A549 (cell line): ENCODE measurements at regions not wholly inside any gene's neighbourhood (a gene's known extent, or its start where the extent isn't known, plus 50 kb on each side); places are given as distances from the start of the nearest gene placed in this dataset.

Experiments
- ATAC-seq, 2 experiments: fragments of 200-7000 bp in 1 of 2; fragments of >200 bp in 1 of 2; cut with Nextera tagmentation in 1 of 2; cut with Tn5 transposase in 1 of 2; 3 replicates each; pipeline versions ENCODE4 v1.8.0 to v1.9.1; 2018 to 2020; ENCODE audit warnings: mild to moderate bottlenecking in 1 of 2, moderate library complexity in 1 of 2
- CTCF ChIA-PET: fragments of 300-600 bp; sonication (Branson Sonifier 250); formaldehyde crosslinking; extraction: SDS; loops from one replicate; lab custom pipeline; 2021; ENCODE audit warnings: antibody characterized with exemption, inconsistent platforms; lab: Yijun Ruan, JAX
- POLR2A ChIA-PET: fragments of 350-600 bp; formaldehyde crosslinking; extraction: SDS; loops from one replicate; lab custom pipeline; 2021; ENCODE audit warnings: antibody characterized with exemption, inconsistent platforms; lab: Yijun Ruan, JAX
- DNase-seq, 2 experiments: peaks; one replicate each; pipeline versions ENCODE4 v3.0.0 to v3.0.0-alpha.2; 2011 to 2016; ENCODE audit warnings: low read depth in 1 of 2, low spot score in 1 of 2
- FAIRE-seq: peaks from 2 replicates; lab custom pipeline; 2011; peaks lifted over from hg19 to GRCh38; lab: Jason Lieb, UNC
- H3K27ac ChIP-seq, 2 experiments: fragments of >200 bp; sonication (Bioruptor Twin); formaldehyde crosslinking; 3 replicates each; pipeline ENCODE4 v1.5.1; 2016 to 2017
- H3K4me1 ChIP-seq: fragments of >200 bp; sonication (Bioruptor Twin); formaldehyde crosslinking; 3 replicates; pipeline ENCODE4 v1.6.1; 2016
- H3K4me2 ChIP-seq: fragments of >200 bp; sonication (Bioruptor Twin); formaldehyde crosslinking; 3 replicates; pipeline ENCODE4 v1.6.1; 2016
- H3K4me3 ChIP-seq: fragments of >200 bp; sonication (Bioruptor Twin); formaldehyde crosslinking; 3 replicates; pipeline ENCODE4 v1.5.1; 2016
- H3K9me3 ChIP-seq: fragments of >200 bp; sonication (Bioruptor Twin); formaldehyde crosslinking; 3 replicates; pipeline ENCODE4 v1.6.1; 2016
- ATOH8 ChIP-seq: fragments of 250-450 bp; sonication (Bioruptor Pico); IDR thresholded peaks from 2 replicates; pipeline ENCODE4 v1.5.0; 2020; ENCODE audit warnings: low read depth, mild to moderate bottlenecking, moderate library complexity
- BHLHE40 ChIP-seq: IDR thresholded peaks from 2 replicates; pipeline ENCODE4 v1.6.1; 2012; ENCODE audit warnings: low read depth, low read length, inconsistent platforms
- CBX2 ChIP-seq: fragments of 200-600 bp; sonication (generic); IDR thresholded peaks from 2 replicates; pipeline ENCODE4 v1.6.1; 2016; ENCODE audit warnings: low read depth, mild to moderate bottlenecking, borderline replicate concordance
- CHD2 ChIP-seq: fragments of 150-350 bp; IDR thresholded peaks from 2 replicates; pipeline ENCODE4 v1.6.1; 2014; ENCODE audit warnings: low read length; ENCODE audit not compliant: partially characterized antibody
- CHD4 ChIP-seq: fragments of 200-600 bp; sonication (generic); IDR thresholded peaks from 2 replicates; pipeline ENCODE4 v1.6.1; 2016; ENCODE audit warnings: antibody characterized with exemption, mild to moderate bottlenecking, borderline replicate concordance
- EHMT2 ChIP-seq: fragments of 200-600 bp; sonication (generic); IDR thresholded peaks from 2 replicates; pipeline ENCODE4 v1.6.1; 2016; ENCODE audit warnings: antibody characterized with exemption, low read depth, mild to moderate bottlenecking, moderate library complexity
- ESRRA ChIP-seq: fragments of 150-350 bp; IDR thresholded peaks from 2 replicates; pipeline ENCODE4 v1.6.1; 2014; ENCODE audit warnings: mild to moderate bottlenecking, low read length, borderline replicate concordance
- FOSL2 ChIP-seq, 2 experiments: fragments of 450-650 bp in 1 of 2; fragments of >200 bp in 1 of 2; sonication (Bioruptor Twin) in 1 of 2; formaldehyde crosslinking; IDR thresholded peaks; 2 replicates each; pipeline versions ENCODE4 v1.5.0 to v1.6.1; 2016 to 2020; ENCODE audit warnings: mild to moderate bottlenecking in 1 of 2, moderate library complexity in 1 of 2
- HDAC2 ChIP-seq: fragments of 200-600 bp; sonication (generic); IDR thresholded peaks from 2 replicates; pipeline ENCODE4 v1.6.1; 2016
- HES2 ChIP-seq: fragments of >200 bp; sonication (Bioruptor Twin); formaldehyde crosslinking; IDR thresholded peaks from 2 replicates; pipeline ENCODE4 v1.6.1; 2016
- HOXB13 ChIP-seq: fragments of 250-450 bp; sonication (Bioruptor Pico); IDR thresholded peaks from 2 replicates; pipeline ENCODE4 v1.5.0; 2020; ENCODE audit warnings: low read depth, mild to moderate bottlenecking, moderate library complexity
- JUN ChIP-seq, 2 experiments: fragments of >200 bp; sonication (Bioruptor Twin); formaldehyde crosslinking; IDR thresholded peaks; 2 replicates in 1 of 2; 3 replicates in 1 of 2; pipeline ENCODE4 v1.6.1; 2016 to 2017
- MAFK ChIP-seq: fragments of 450-650 bp; IDR thresholded peaks from 2 replicates; pipeline ENCODE4 v1.6.1; 2014; ENCODE audit not compliant: partially characterized antibody
- MAZ ChIP-seq: fragments of 150-350 bp; IDR thresholded peaks from 2 replicates; pipeline ENCODE4 v1.6.1; 2014; ENCODE audit warnings: antibody characterized with exemption, low read depth, low read length, borderline replicate concordance
- NR3C1 ChIP-seq: fragments of >200 bp; sonication (Bioruptor Twin); formaldehyde crosslinking; IDR thresholded peaks from 3 replicates; pipeline ENCODE4 v1.6.1; 2017
- PHF8 ChIP-seq: fragments of 200-600 bp; sonication (generic); IDR thresholded peaks from 2 replicates; pipeline ENCODE4 v1.6.1; 2016; ENCODE audit warnings: low read depth, mild to moderate bottlenecking, antibody characterized with exemption, moderate library complexity, borderline replicate concordance
- POLR2AphosphoS2 ChIP-seq: conservative IDR thresholded peaks from 2 replicates; pipeline ENCODE4 v1.6.1; 2012; ENCODE audit warnings: low read length, improper control_type of control experiment, inconsistent platforms
- RAD21 ChIP-seq, 2 experiments: fragments of >200 bp in 1 of 2; sonication (Bioruptor Twin) in 1 of 2; formaldehyde crosslinking in 1 of 2; IDR thresholded peaks in 1 of 2; conservative IDR thresholded peaks in 1 of 2; 2 replicates in 1 of 2; 3 replicates in 1 of 2; pipeline ENCODE4 v1.6.1; 2012 to 2018; ENCODE audit warnings: inconsistent platforms in 1 of 2
- RCOR1 ChIP-seq: fragments of 150-350 bp; IDR thresholded peaks from 2 replicates; pipeline ENCODE4 v1.6.1; 2014; ENCODE audit warnings: antibody characterized with exemption, low read length, low read depth
- SMC3 ChIP-seq: fragments of >200 bp; sonication (Bioruptor Twin); formaldehyde crosslinking; IDR thresholded peaks from 3 replicates; pipeline ENCODE4 v1.6.1; 2018; ENCODE audit warnings: inconsistent platforms
- SREBF2 ChIP-seq: fragments of 450-650 bp; IDR thresholded peaks from 2 replicates; pipeline ENCODE4 v1.6.1; 2014; ENCODE audit warnings: mild to moderate bottlenecking, moderate library complexity
- TFCP2L1 ChIP-seq: fragments of 250-450 bp; sonication (Bioruptor Pico); IDR thresholded peaks from 2 replicates; pipeline ENCODE4 v1.5.0; 2021; ENCODE audit warnings: mild to moderate bottlenecking
- TP53 ChIP-seq: fragments of 250-450 bp; sonication (Bioruptor Pico); IDR thresholded peaks from 2 replicates; pipeline ENCODE4 v1.5.0; 2021; ENCODE audit warnings: mild to moderate bottlenecking, moderate library complexity
- ZFP36 ChIP-seq: fragments of 450-650 bp; IDR thresholded peaks from 2 replicates; pipeline ENCODE4 v1.6.1; 2014; ENCODE audit warnings: borderline replicate concordance; ENCODE audit not compliant: partially characterized antibody
- ZNF302 ChIP-seq: fragments of 250-450 bp; sonication (Bioruptor Pico); IDR thresholded peaks from 2 replicates; pipeline ENCODE4 v1.9.0; 2021; ENCODE audit warnings: inconsistent platforms, mild to moderate bottlenecking, moderate library complexity
- ZSCAN20 ChIP-seq: fragments of 250-450 bp; sonication (Bioruptor Pico); IDR thresholded peaks from 2 replicates; pipeline ENCODE4 v1.8.0; 2022; ENCODE audit warnings: mild to moderate bottlenecking, moderate library complexity
- WGBS: methylation state at CpG from one replicate; pipeline ENCODE4 v1.1.6; 2017; ENCODE audit errors: missing lambda C conversion rate; 5-methylcytosine and 5-hydroxymethylcytosine counted together
- TF ChIP-seq, protein P1 (sequence below): fragments of 150-350 bp; IDR thresholded peaks from 2 replicates; pipeline ENCODE4 v1.6.1; 2014; ENCODE audit warnings: low read depth, mild to moderate bottlenecking, low read length
- TF ChIP-seq, protein P2 (sequence below): fragments of >200 bp; sonication (Bioruptor Twin); formaldehyde crosslinking; IDR thresholded peaks from 3 replicates; pipeline ENCODE4 v1.6.1; 2016
- TF ChIP-seq, protein P3 (sequence below): fragments of 450-650 bp; IDR thresholded peaks from 2 replicates; pipeline ENCODE4 v1.6.1; 2014; ENCODE audit warnings: antibody characterized with exemption
- TF ChIP-seq, protein P4 (sequence below): IDR thresholded peaks from 2 replicates; pipeline ENCODE4 v1.6.1; 2012; ENCODE audit warnings: low read depth, borderline replicate concordance

DNA sequence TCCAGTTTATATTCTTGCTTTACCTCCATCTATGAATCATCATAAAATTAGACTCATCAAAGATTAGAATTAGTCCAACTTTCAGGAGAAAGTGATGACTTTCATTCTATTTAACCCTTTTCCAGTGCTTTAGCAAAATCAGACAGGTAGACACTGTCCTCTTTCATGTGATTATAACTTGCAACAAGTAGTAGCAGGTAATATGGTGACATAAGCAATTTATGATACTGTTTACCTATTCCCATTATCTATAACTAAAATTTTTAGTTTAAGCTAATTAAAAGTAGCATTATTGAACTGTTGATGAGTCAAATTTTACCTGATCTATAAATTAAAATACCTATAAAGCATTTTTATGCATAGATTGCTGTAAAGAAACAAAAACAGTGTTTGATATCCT lies 351.6 kb downstream of the SEC23A start (continued):
- TF ChIP-seq ATOH8 (CRISPR knock-in tag) (no peak), RCOR1 (no peak), FOSL2 (IDR thresholded peaks at IDR 0.05) (no peak), FOSL2 (CRISPR knock-in tag; IDR thresholded peaks at IDR 0.05) (no peak), PHF8 (no peak), HES2 (no peak), CHD4 (no peak), SREBF2 (no peak)

GRCh38 chr14:38749936-38750335 lies 353.1 kb downstream of the SEC23A start:
- H3K4me3 ChIP-seq = no peak overlapping the region
- ATAC-seq (no peak), DNase-seq (no peak), FAIRE-seq (no peak)
- no peaks in the 10 kb centered on the region for H3K9me3 ChIP-seq
- 26% methylated on average over 3 of the region's 3 CpGs for WGBS
- H3K4me1 ChIP-seq = no peaks in the 10 kb centered on the region
- H3K4me2 ChIP-seq = no peak overlapping the region
- CTCF ChIA-PET = no interaction called here
- H3K27ac ChIP-seq = no peak overlapping the region
- TF ChIP-seq TFCP2L1 (CRISPR knock-in tag) (no peak), POLR2AphosphoS2 (no peak), JUN (IDR thresholded peaks at IDR 0.05) (no peak), NR3C1 (no peak), CBX2 (no peak), TP53 (CRISPR knock-in tag) (no peak), MAFK (no peak)
- TF ChIP-seq, protein P1, sequence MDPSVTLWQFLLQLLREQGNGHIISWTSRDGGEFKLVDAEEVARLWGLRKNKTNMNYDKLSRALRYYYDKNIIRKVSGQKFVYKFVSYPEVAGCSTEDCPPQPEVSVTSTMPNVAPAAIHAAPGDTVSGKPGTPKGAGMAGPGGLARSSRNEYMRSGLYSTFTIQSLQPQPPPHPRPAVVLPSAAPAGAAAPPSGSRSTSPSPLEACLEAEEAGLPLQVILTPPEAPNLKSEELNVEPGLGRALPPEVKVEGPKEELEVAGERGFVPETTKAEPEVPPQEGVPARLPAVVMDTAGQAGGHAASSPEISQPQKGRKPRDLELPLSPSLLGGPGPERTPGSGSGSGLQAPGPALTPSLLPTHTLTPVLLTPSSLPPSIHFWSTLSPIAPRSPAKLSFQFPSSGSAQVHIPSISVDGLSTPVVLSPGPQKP = no peak
- POLR2A ChIA-PET = no interaction called here

- ChIA-PET POLR2A (no interaction called here), CTCF (interaction anchor here (1.0 to 1.3 kb wide), 2 partner anchors 24 to 659 kb away, joined by 3 to 7 read pairs; no protein-coding TSS in a partner anchor)
- no peak for ATAC-seq
- 0% methylated on average over 1 of the region's 1 CpG for WGBS
- no peak for FAIRE-seq
- H3K9me3 ChIP-seq = no peaks in the 10 kb centered on the region
- no peak overlapping the region for H3K4me2 ChIP-seq
- H3K4me1 ChIP-seq = no peaks in the 10 kb centered on the region
- DNase-seq = no peak
- no peak for TF ChIP-seq EHMT2
- no peak for TF ChIP-seq HDAC2
- TF ChIP-seq SREBF2 = no peak
- TF ChIP-seq CBX2 = no peak
- no peak for TF ChIP-seq HES2
- TF ChIP-seq ZNF302 (CRISPR knock-in tag) = no peak
- no peak for TF ChIP-seq SMC3
- TF ChIP-seq, protein P2, sequence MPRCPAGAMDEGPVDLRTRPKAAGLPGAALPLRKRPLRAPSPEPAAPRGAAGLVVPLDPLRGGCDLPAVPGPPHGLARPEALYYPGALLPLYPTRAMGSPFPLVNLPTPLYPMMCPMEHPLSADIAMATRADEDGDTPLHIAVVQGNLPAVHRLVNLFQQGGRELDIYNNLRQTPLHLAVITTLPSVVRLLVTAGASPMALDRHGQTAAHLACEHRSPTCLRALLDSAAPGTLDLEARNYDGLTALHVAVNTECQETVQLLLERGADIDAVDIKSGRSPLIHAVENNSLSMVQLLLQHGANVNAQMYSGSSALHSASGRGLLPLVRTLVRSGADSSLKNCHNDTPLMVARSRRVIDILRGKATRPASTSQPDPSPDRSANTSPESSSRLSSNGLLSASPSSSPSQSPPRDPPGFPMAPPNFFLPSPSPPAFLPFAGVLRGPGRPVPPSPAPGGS = no peak
- TF ChIP-seq, protein P3, sequence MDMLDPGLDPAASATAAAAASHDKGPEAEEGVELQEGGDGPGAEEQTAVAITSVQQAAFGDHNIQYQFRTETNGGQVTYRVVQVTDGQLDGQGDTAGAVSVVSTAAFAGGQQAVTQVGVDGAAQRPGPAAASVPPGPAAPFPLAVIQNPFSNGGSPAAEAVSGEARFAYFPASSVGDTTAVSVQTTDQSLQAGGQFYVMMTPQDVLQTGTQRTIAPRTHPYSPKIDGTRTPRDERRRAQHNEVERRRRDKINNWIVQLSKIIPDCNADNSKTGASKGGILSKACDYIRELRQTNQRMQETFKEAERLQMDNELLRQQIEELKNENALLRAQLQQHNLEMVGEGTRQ = no peak
- no peak for TF ChIP-seq ZSCAN20
- TF ChIP-seq, protein P4, sequence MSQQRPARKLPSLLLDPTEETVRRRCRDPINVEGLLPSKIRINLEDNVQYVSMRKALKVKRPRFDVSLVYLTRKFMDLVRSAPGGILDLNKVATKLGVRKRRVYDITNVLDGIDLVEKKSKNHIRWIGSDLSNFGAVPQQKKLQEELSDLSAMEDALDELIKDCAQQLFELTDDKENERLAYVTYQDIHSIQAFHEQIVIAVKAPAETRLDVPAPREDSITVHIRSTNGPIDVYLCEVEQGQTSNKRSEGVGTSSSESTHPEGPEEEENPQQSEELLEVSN = no peak
- TF ChIP-seq CHD2 = no peak
- no peak for TF ChIP-seq MAZ
- no peak for TF ChIP-seq RAD21 (conservative IDR thresholded peaks at IDR 0.05 in 1 of 2, IDR thresholded peaks at IDR 0.05 in 1 of 2)
- no peak for TF ChIP-seq ESRRA
- TF ChIP-seq HOXB13 = no peak
- no peak for TF ChIP-seq ZFP36
- no peak for TF ChIP-seq BHLHE40
- H3K27ac ChIP-seq = no peak overlapping the region
- H3K4me3 ChIP-seq = no peak overlapping the region
Observed at GRCh38 chr14:38745861-38746260, 357.2 kb downstream of the SEC23A start.
